Colon (tissue), 2 donors: ENCODE measurements at regions not wholly inside any gene's neighbourhood (a gene's known extent, or its start where the extent isn't known, plus 50 kb on each side); places are given as distances from the start of the nearest gene placed in this dataset.

Experiments
- FAIRE-seq: peaks from 2 replicates; lab custom pipeline; 2012; peaks lifted over from hg19 to GRCh38; lab: Jason Lieb, UNC
- donor health status: control.
- donor health status: control.

DNA sequence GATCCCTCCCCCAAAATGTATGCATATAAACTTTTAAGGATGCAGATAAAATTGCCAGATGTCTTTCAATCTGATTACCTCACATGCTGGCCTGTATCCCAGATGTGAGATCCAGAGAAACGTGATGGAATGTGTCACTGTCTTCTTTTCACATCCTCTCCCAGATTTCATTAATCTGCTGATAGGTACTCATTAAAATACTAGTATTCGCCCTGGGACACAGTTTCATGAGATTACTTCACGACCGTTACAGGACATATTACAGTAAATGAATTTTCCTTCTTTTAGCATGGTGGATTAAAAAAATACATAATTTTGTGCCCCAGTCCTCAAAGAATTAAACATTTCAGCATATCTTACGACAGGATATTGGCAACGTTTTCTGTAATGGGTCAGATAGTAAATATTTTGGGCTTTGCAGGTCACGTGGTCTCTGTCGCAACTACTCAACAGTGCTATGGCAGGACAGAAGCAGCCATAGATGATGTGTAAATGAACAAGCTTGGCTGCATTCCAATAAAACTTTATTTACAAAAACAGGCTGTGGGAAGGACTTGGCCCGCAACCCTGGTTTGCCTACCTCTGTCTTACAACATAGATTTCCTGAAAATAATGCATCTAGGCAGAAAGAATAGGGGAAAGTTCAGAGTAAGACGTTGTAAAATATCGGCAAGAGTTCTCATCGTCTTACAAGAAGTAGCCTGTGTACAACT lies 156.0 kb upstream of the DIO3 start:
- FAIRE-seq = no peak

DNA sequence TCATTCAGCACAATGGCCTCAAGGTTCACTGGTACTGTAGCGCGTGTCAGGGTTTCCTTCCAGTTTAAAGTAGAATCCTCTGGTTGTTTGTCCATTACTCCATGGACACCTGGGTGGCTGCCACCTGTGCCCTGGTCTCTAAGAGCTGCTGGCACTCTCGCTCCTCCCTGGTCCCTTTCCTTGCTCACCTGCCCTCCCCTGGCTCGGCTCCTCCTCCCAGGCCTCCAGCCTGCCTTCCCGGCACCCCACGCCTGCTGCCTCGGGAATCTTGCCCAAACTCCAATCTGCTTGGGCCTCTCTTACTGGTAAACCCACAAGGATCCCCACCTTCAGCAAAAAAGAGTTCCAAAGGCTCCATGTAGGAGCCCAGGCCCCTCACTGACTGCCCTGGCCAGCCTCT lies 154.4 kb upstream of the DIO3 start:
- FAIRE-seq = no peak

DNA sequence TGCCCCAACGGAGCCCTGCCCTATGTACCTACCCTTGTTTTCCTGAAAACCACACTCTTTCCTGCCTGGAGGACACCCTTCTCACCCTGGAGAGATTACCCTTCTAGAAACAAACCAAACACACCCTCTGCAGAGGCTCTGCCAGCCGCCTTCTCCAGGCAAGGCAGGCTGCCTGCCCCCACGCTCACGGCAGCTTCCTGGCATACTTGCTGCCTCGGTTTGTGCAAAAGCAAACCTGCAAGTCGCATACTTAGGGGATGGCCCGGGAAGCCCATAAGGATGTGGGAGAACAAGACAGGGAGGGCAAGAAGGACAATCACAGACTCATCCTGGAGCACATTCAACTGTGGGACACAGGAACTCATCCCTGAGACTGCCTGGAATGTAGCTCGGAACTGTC lies 154.0 kb upstream of the DIO3 start:
- no peak for FAIRE-seq

DNA sequence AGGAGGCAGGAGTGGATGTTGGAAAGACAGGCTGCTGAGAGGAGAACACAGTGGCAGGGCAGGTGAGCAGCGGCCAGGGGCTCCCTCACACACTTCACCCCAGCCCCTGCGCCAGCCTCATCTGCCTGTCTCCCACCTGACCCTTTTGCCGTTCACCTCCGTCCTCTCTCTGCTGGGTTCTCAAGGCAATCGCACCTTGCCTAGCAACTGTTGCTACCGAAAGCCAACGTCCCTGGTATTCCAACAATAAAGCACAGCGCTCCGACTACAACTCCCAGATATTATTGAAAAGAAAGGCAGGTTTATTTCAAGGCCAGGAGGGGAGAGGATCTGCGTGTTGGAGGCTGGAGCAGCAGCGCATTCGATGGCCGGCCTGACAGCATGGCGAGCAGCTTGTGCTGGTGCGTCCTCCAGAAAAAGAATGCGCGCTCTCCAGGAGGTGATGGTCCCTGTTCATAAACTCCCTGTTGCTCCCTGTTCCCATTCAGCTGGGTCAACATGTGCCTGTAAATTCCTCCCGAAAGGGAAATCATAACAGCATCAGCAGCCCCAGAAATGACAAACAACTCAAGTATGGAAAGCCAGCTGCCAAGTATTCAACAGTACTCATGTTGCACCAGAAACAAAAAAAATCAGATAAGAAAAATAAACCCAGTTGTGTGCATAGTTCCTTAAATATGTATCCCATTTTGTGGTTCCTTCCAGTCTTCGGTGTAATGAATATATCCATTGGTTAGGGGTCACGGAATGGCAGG lies 153.0 kb upstream of the DIO3 start:
- no peak for FAIRE-seq

DNA sequence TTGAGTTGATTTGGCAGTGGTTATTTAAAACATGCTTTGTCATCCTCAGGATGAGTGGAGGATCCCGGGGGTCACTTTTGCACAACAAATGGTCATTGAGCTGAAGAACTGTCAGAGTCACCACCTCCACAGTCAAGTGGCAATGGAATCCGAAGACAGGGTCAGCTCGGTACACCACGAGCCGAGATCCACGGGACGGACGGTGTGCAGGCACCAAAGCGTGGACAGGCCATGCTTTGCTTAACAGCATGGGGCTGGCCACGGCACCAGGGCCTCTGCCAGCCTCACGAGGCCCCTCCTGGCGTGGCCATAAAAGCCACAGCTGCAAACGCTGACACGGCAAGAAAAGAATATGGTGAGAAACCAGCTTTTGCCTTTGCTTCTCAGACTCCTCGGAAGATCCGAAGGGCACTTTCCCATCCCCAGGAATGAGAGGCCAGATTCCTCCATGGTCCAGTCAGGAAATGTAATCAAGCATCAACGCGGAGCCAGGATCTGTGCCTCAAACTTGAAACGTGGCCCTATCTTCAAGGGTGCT lies 152.2 kb upstream of the DIO3 start:
- FAIRE-seq = no peak

DNA sequence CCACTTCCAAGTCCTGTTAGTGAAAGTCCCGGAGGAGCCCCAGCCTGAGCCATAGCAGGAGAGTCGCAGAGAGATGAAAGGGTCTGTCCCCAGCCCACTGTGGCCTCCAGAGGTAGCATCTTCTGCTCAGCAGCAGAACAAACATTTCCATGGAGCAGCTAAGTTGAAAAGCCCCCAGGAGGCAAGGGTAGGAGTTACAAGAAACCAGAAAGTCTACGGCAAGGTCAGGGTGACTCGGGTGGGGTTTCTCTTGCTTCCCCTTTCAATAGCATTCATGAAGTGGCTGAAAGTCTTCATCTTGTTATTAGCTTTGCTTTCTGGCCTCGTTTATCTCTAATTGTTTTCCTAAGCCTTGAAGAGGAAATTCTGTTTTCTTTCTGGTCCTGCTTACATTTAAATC lies 151.2 kb upstream of the DIO3 start:
- no peak for FAIRE-seq

DNA sequence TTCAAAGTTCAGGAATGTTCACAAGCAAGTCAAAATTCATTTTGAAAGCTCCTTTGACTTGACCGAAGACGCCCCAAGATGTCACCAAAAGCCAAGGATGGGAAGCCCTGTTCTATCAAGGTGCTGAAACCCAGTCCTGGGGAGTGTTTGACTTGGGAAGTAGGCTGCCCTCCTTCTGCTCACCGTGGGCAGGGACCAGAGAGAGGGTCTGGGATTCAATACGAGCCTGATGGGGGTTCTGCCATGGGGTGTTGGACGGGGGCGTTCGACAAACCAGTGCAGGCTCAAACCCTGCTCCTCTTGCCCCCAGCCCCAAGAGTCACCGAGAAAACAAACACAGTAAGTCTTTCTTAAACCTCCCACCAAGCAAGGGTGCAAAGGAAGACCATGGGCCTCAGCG lies 150.1 kb upstream of the DIO3 start:
- FAIRE-seq = no peak

DNA sequence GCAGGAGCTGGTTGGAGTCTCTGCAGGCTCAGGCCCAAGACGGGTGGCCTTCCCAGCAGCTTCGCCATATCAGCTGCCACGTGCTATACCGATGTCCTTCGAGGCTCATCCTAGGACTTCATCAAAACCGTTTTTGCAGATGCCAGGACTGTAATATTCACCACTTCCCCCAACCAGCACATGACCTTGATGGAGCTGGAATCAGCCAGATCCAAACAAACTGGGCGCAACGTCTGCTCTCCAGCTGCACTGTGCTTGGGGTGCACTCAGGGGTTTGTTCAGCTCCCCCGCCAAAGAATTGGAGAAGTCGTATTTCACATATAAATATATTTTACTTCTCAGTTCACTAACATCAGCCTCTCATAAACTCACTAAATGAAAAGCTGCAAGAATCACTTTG lies 149.5 kb upstream of the DIO3 start:
- FAIRE-seq = no peak

DNA sequence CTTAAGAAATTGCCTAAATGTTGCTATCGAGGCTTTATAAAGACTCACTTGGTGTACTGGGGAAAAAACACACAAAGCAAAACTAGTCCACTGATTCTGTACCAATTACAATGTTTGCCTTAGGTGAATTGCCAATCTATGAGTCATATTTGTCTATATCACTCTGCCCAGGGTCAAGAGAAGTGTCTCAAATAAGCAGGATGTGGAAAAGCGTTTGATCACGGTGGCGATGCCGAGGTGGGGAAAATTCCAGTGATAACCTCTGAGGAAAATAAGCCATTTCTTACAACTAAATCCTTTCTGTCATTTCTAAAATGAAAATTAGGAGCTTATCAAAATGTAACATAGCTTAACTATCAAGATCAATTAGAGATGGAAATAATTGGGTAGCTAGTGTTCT lies 148.6 kb upstream of the DIO3 start:
- no peak for FAIRE-seq

DNA sequence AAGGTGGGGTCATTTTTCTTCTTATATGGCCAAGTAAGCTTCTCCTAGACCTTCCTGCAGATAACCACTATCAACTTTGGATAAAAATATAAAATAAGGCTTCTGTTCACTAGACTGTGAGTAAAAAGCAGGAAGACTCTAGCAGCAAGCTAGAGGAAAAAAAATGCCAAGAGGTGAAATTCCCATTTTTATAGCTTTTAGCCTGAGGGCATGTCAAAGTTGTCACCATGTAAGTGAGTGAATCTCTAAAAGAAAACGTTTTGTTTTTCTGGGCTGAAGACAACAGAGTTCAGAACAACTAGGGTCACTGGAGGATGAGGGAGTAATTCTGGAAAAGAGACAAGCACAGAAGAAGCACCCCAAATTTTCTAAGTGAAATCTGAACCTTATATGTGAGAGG lies 143.9 kb upstream of the DIO3 start:
- no peak for FAIRE-seq

DNA sequence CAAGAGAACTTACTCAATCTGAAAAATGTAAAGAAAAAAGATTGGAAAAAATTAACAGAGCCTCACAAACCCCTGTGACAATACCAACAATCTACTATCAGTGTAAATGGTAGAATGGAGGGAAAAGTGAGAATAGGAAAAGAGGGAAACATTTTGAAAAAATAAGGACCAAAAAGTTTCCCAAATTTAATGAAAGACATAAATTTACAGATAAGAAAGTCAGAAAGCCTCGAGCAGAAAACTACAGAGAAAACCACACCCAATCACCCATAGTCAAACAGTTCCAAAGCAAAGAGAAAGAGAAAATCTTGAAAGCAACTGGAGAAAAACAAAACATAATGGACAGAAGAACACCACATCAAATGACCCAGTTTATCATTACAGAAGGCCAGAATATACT lies 142.7 kb upstream of the DIO3 start:
- no peak for FAIRE-seq

DNA sequence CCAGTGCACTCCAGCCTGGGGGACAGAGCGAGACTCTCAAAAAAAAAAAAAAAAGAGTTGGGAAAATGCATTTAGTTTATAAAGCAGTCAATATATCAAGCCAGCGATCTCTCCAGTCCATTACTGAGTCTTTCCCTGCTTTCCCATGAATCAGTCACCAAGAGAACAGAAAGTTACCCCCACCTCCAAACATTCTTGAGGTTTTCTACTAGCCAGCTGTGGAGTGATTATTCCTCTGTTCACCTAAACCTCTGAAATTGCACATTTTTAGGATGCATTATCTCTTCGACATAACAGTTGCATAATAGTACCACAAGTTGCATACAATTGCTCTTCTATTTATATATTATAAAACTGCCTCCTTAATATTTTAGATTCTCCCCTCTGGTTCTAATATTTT lies 134.8 kb upstream of the DIO3 start:
- FAIRE-seq = no peak

DNA sequence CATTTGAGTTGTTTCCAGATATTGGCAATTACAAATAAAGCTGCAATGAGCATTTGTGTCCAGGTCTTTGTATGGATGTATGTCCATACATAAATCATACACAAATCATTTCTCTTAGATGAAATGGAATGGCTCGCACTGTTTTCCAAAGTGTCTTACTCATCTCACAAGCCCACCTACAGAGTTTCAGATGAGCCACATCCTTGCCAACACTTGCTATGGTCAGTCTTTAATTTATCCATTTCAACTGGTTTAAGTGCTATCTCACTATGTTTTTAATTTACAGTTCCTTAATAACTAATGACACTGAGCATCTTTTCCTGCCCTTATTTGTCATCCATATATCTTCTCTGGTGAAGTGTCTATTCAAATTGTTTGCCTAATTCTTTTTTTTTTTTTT lies 132.9 kb upstream of the DIO3 start:
- FAIRE-seq = no peak

DNA sequence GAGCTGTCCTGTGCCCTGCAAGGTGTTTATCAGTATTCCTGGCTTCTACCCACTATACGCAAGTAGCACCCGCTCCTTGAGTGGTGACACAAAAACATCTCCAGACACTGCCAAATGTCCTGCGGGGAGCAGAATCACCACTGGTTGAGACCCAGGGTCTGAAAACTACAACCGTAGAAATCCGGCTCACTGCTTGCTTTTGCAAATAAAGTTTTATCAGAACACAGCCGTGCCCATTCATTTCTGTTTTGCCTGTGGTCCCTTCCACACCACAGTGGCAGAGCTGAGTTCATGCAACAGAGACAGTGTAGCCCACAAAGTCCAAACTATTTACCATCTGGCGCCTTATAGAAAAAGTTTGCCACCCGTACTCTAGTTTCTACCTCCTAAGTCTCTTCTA lies 125.7 kb upstream of the DIO3 start:
- FAIRE-seq = no peak

DNA sequence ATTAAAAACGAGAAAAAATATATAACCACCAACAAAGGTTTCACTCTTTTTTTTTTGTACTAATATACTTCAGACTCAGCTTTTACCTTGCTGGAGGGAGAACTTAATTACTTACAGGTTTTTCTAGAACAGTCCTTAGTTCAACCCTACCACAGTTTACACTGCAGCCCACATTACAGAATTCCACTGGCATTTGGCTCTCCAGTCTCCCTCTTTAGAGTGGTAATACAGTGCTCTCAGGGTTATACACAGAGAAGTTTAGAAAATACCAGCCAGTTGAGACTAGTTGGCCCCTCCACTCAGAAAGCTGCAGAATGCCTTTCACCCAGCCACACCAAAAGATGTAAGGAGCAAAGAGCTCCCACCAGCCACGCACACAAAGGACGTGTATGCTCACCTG lies 122.3 kb upstream of the DIO3 start:
- FAIRE-seq = no peak

DNA sequence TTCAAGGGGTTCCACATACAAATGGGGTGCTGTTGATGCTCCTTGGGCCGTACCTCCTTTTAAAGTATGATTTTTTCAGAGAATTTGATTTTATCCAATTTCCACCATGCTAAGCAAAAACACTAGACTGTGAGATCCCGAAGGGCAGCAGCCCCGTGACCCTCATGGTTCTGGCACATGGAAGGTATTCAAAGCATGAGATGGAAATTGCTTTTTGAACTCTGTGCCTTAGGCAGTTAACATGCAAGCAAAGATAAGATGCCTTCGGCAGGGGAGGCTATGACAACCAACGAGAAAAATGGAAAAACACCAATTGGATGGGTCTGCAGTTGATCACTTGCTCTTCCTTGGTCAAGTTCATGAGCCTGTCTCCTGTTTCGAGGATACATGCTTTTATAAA lies 120.8 kb upstream of the DIO3 start:
- FAIRE-seq = no peak

DNA sequence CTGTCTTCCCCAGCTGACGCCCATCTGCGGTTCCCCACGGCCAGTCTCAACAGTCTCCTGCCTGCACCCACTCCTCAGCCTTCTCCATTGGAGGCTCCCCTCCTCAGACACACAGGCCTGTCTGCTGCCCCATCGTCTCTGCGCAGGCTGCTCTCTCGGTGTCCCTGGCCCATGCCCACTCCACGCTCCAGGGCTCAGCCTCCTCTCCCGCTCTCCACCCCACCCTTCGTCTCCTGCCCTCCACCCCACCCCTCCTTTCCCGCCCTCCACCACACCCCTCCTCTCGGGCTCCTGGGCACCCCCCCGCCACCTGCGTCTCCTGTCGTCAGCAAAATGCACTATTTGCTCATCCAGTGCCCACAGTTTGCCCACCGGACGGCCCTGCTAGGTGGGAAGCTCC lies 119.6 kb upstream of the DIO3 start:
- no peak for FAIRE-seq

DNA sequence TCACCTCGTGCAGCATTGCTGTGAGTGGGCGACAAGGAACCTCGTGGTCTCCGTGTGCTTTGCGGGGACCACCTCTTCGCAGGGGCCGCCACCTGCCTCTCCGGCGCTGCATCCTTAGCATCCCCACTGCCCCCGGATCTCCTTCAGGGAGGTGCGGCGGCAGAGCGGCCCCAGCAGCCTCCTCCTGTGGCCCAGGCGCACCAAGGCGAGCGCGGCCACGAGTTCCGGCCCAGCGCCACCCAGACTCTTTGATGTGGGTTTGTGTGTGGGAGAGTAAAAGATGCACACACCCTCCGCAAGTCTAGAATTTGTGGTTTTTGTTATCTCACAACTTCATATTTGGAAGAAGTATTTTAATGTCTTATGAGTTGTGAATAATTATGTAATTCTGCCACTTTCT lies 118.8 kb upstream of the DIO3 start:
- no peak for FAIRE-seq

DNA sequence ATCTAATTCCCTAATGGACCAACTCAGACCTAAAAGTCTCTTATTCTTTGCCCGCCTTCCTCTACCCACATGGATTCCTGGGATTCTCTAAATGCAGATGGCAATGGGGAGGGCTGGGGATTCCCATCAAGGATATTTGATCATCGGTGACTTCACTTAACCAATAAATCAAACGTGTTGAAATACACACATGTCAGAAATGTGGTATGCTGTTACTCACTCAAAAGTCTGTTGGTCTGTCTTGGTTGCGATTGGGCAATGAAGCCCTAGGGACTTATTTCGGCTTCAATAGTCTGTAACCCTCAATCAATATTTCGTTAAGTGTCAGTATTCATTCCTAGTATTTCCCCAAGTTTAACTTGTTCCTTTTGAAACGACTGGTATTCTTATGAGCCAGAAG lies 117.2 kb upstream of the DIO3 start:
- FAIRE-seq = no peak

DNA sequence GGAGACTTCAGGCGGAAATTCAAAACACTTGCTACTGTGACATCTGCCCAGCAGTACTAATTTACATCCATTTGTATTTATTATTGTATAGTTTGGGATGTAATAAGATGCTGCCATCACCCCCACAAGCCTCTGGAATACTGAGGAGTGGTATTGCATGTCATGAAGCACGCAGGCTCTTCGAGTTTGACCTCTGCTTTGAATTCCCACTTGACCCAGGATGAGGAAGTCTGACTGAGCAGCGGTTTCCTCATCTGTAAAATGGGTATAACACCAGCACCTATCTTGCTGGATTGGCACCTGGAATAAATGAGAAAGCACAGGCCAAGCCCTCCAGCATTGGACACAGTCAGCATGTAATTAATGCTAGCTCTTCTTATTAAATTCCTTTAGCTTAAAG lies 116.0 kb upstream of the DIO3 start:
- no peak for FAIRE-seq

DNA sequence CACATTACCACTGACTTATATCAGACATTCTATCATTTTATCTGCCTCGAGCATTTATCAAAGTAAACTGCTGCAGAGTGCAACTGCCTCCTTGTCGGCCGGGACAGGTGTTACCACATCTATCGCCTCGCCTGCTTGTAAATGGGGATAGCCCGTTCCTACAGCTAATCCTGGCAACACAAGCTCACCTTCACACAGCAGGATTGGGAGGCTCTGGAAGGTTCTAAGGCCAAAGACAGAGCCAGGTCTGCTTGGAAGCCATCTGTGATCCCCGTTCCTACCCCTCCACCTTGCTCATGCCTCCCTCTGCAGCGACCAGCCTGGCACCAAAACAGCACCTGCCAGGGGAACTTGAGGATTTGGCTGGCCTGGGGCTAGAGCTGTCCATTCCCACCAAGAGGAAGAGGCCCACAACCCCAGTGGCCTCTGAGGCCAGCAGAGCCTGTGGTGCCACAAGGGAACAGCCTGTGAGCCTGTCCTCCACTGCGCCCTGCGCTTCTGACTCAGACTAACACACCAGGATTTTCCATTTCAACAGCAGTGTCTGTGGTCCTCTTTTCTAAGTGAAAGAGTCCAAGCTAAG lies 114.8 kb upstream of the DIO3 start:
- no peak for FAIRE-seq

DNA sequence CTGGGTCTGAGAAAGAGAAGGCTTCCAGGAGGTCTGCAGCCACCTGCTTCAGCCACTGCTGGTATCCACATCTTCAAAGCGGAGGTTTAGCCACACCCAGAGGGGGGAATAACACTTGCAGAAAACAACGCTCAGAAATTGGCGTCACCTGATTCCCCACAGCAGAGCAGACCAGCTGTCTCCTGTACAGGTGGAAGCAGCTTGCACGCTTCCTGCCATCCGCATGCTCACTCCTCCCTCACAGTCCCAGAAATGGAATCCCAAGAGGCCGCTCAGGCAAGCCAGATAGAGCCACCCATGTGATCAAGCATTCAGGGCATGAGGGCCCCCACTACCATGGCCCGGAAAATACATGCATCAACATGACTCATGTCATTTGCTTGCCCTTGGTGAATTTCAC lies 112.2 kb upstream of the DIO3 start:
- no peak for FAIRE-seq

DNA sequence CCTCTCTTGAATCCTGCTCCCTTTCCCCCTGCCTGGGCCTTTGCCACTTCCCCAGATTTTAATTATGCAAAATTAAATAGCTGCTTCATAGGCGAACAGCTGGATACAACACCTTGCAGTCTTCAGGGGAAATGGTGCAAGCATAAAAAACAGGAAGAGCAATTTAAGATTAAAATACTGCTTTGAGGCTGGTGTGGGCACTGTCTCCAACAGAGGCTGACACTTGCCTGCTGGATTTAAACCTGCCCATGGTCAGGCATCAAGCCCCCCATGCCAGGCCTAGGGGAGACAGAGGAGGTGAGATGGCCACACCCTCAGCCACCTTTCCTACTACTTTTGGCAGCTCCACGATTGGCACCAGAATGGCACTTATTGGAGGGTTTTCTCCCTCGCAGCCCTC lies 110.1 kb upstream of the DIO3 start:
- FAIRE-seq = no peak

DNA sequence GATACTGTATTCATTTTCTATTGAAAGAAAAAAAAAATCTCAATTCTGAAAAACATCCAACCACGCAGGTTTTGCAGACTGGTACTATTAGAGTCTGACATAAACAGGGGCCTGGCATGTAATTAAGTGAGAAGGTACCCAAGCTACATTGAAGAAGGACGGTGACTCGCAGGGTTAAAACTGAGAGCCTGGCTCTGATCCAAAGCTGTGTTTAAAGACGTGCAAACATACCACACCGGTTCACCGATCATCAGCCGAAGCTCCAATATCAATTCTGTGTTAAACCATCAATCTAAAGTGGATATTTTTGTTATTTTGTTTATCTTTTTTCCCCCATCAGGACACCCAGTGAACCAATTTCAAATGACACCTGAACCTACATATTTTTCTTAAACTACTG lies 108.1 kb upstream of the DIO3 start:
- no peak for FAIRE-seq
